ENCODE measurements at regions not wholly inside any gene's neighbourhood (a gene's known extent, or its start where the extent isn't known, plus 50 kb on each side); places are given as distances from the start of the nearest gene placed in this dataset.
"Not testable (repeated sequence)": the region's sequence is repeated elsewhere in the genome, so short reads cannot be mapped to it uniquely, and the experiment has no call there.

- no peak for DNase-seq (ENCODE audit: low read depth)
Observed at GRCh38 chr4:12447451-12447850, 1018.8 kb upstream of the HS3ST1 start.

- no peak for DNase-seq (ENCODE audit: low read depth)
Observed at GRCh38 chr4:12446657-12447185, 1018.0 kb upstream of the HS3ST1 start.

GRCh38 chr4:12446256-12446655 lies 1017.6 kb upstream of the HS3ST1 start:
- DNase-seq (ENCODE audit: low read depth): no peak

- DNase-seq (ENCODE audit: low read depth): no peak
Observed at GRCh38 chr4:12445711-12446235, 1017.1 kb upstream of the HS3ST1 start.

- DNase-seq (ENCODE audit: low read depth): no peak
Observed at GRCh38 chr4:12439633-12440305, 1011.1 kb upstream of the HS3ST1 start.

- not testable (repeated sequence) for DNase-seq (ENCODE audit: low read depth)
Observed at GRCh38 chr4:12431259-12431658, 1002.6 kb upstream of the HS3ST1 start.

- no peak for DNase-seq (ENCODE audit: low read depth)
Observed at GRCh38 chr4:12421364-12421763, 992.7 kb upstream of the HS3ST1 start.

- DNase-seq (ENCODE audit: low read depth): no peak
Observed at GRCh38 chr4:12416755-12417154, 988.1 kb upstream of the HS3ST1 start.

- DNase-seq (ENCODE audit: low read depth): no peak
Observed at GRCh38 chr4:12414181-12414812, 985.6 kb upstream of the HS3ST1 start.

- no peak for DNase-seq (ENCODE audit: low read depth)
Observed at GRCh38 chr4:12411072-12411471, 982.4 kb upstream of the HS3ST1 start.

GRCh38 chr4:12409507-12410190 lies 981.0 kb upstream of the HS3ST1 start:
- no peak for DNase-seq (ENCODE audit: low read depth)

- no peak for DNase-seq (ENCODE audit: low read depth)
Observed at GRCh38 chr4:12408364-12408763, 979.7 kb upstream of the HS3ST1 start.

- no peak for DNase-seq (ENCODE audit: low read depth)
Observed at GRCh38 chr4:12403175-12403574, 974.5 kb upstream of the HS3ST1 start.

GRCh38 chr4:12399781-12400180 lies 971.1 kb upstream of the HS3ST1 start:
- DNase-seq (ENCODE audit: low read depth): no peak

GRCh38 chr4:12393631-12394262 lies 965.1 kb upstream of the HS3ST1 start:
- DNase-seq (ENCODE audit: low read depth): no peak

- DNase-seq (ENCODE audit: low read depth): no peak
Observed at GRCh38 chr4:12389604-12390003, 960.9 kb upstream of the HS3ST1 start.

- no peak for DNase-seq (ENCODE audit: low read depth)
Observed at GRCh38 chr4:12382567-12382966, 953.9 kb upstream of the HS3ST1 start.

- no peak for DNase-seq (ENCODE audit: low read depth)
Observed at GRCh38 chr4:12379191-12379590, 950.5 kb upstream of the HS3ST1 start.

GRCh38 chr4:12375805-12376204 lies 947.1 kb upstream of the HS3ST1 start:
- no peak for DNase-seq (ENCODE audit: low read depth)

GRCh38 chr4:12365869-12366268 lies 937.2 kb upstream of the HS3ST1 start:
- DNase-seq (ENCODE audit: low read depth): not testable (repeated sequence)

- no peak for DNase-seq (ENCODE audit: low read depth)
Observed at GRCh38 chr4:12360391-12360790, 931.7 kb upstream of the HS3ST1 start.

GRCh38 chr4:12359420-12359819 lies 930.7 kb upstream of the HS3ST1 start:
- no peak for DNase-seq (ENCODE audit: low read depth)

Measured in activated T-cell treated with anti-CD3 and anti-CD28 coated beads for 1 hour (primary cell).